ENCODE measurements at regions not wholly inside any gene's neighbourhood (a gene's known extent, or its start where the extent isn't known, plus 50 kb on each side); places are given as distances from the start of the nearest gene placed in this dataset.

- Histone ChIP-seq H2AFZ (ENCODE audit: low read depth, low read length) (no peak overlapping the region), H3K27ac (ENCODE audit: low read length) (no peak overlapping the region), H3K27me3 (ENCODE audit: low read depth, low read length) (no peaks in the 10 kb centered on the region), H3K4me2 (ENCODE audit: low read length) (no peak overlapping the region), H3K36me3 (replicated peaks; ENCODE audit: low read depth, low read length) (no peaks in the 10 kb centered on the region), H3K4me1 (ENCODE audit: low read length) (no peaks in the 10 kb centered on the region), H3K9me3 (ENCODE audit: insufficient read depth, low read length) (no peaks in the 10 kb centered on the region), H3K79me2 (ENCODE audit: low read length) (no peaks in the 10 kb centered on the region), H3K9ac (ENCODE audit: low read length) (no peak overlapping the region), H4K20me1 (ENCODE audit: insufficient read depth, low read length) (no peaks in the 10 kb centered on the region), H3K4me3 (ENCODE audit: low read length) (no peak overlapping the region)
- TF ChIP-seq EZH2phosphoT487 (IDR thresholded peaks at IDR 0.05; ENCODE audit: low read depth), result no peak
- TF ChIP-seq CTCF (IDR thresholded peaks at IDR 0.05; ENCODE audit: low read depth, low read length), result no peak
Observed at GRCh38 chr9:2375114-2375513, 246.5 kb upstream of the VLDLR start.

- Histone ChIP-seq H3K27ac (ENCODE audit: low read length) (no peak overlapping the region), H3K4me2 (ENCODE audit: low read length) (no peak overlapping the region), H2AFZ (ENCODE audit: low read depth, low read length) (no peak overlapping the region), H3K4me3 (ENCODE audit: low read length) (no peak overlapping the region), H3K9ac (ENCODE audit: low read length) (no peak overlapping the region), H3K79me2 (ENCODE audit: low read length) (no peaks in the 10 kb centered on the region), H3K27me3 (ENCODE audit: low read depth, low read length) (0 out of 2 replicates have a peak, but pooled peaks cover 3% of the 10 kb centered on the region), H3K4me1 (ENCODE audit: low read length) (no peaks in the 10 kb centered on the region), H4K20me1 (ENCODE audit: insufficient read depth, low read length) (no peaks in the 10 kb centered on the region), H3K9me3 (ENCODE audit: insufficient read depth, low read length) (no peaks in the 10 kb centered on the region), H3K36me3 (replicated peaks; ENCODE audit: low read depth, low read length) (no peaks in the 10 kb centered on the region)
- no peak for TF ChIP-seq CTCF (IDR thresholded peaks at IDR 0.05; ENCODE audit: low read depth, low read length)
- TF ChIP-seq EZH2phosphoT487 (IDR thresholded peaks at IDR 0.05; ENCODE audit: low read depth), result no peak
Observed at GRCh38 chr9:2377117-2377516, 244.5 kb upstream of the VLDLR start.

GRCh38 chr9:2377834-2378233 lies 243.8 kb upstream of the VLDLR start:
- H3K27ac ChIP-seq (ENCODE audit: low read length), result no peak overlapping the region
- H3K36me3 ChIP-seq (replicated peaks; ENCODE audit: low read depth, low read length), result no peaks in the 10 kb centered on the region
- no peaks in the 10 kb centered on the region for H4K20me1 ChIP-seq (ENCODE audit: insufficient read depth, low read length)
- no peaks in the 10 kb centered on the region for H3K79me2 ChIP-seq (ENCODE audit: low read length)
- no peaks in the 10 kb centered on the region for H3K4me1 ChIP-seq (ENCODE audit: low read length)
- H3K4me2 ChIP-seq (ENCODE audit: low read length), result no peak overlapping the region
- no peak for TF ChIP-seq CTCF (IDR thresholded peaks at IDR 0.05; ENCODE audit: low read depth, low read length)
- TF ChIP-seq EZH2phosphoT487 (IDR thresholded peaks at IDR 0.05; ENCODE audit: low read depth), result no peak
- H3K27me3 ChIP-seq (ENCODE audit: low read depth, low read length), result 0 out of 2 replicates have a peak, but pooled peaks cover 3% of the 10 kb centered on the region
- H3K4me3 ChIP-seq (ENCODE audit: low read length), result no peak overlapping the region
- H2AFZ ChIP-seq (ENCODE audit: low read depth, low read length), result no peak overlapping the region
- H3K9me3 ChIP-seq (ENCODE audit: insufficient read depth, low read length), result no peaks in the 10 kb centered on the region
- no peak overlapping the region for H3K9ac ChIP-seq (ENCODE audit: low read length)

- Histone ChIP-seq H3K27me3 (ENCODE audit: low read depth, low read length) (0 out of 2 replicates have a peak, but pooled peaks cover 3% of the 10 kb centered on the region), H3K36me3 (replicated peaks; ENCODE audit: low read depth, low read length) (no peaks in the 10 kb centered on the region), H4K20me1 (ENCODE audit: insufficient read depth, low read length) (no peaks in the 10 kb centered on the region), H3K9ac (ENCODE audit: low read length) (no peak overlapping the region), H3K4me1 (ENCODE audit: low read length) (no peaks in the 10 kb centered on the region), H3K79me2 (ENCODE audit: low read length) (no peaks in the 10 kb centered on the region), H3K4me2 (ENCODE audit: low read length) (no peak overlapping the region), H2AFZ (ENCODE audit: low read depth, low read length) (no peak overlapping the region), H3K4me3 (ENCODE audit: low read length) (no peak overlapping the region), H3K27ac (ENCODE audit: low read length) (no peak overlapping the region), H3K9me3 (ENCODE audit: insufficient read depth, low read length) (no peaks in the 10 kb centered on the region)
- TF ChIP-seq EZH2phosphoT487 (IDR thresholded peaks at IDR 0.05; ENCODE audit: low read depth), result no peak
- TF ChIP-seq CTCF (IDR thresholded peaks at IDR 0.05; ENCODE audit: low read depth, low read length), result no peak
Observed at GRCh38 chr9:2378266-2378665, 243.3 kb upstream of the VLDLR start.

Measured in OCI-LY3 (cell line).